ENCODE measurements at regions not wholly inside any gene's neighbourhood (a gene's known extent, or its start where the extent isn't known, plus 50 kb on each side); places are given as distances from the start of the nearest gene placed in this dataset.

DNA sequence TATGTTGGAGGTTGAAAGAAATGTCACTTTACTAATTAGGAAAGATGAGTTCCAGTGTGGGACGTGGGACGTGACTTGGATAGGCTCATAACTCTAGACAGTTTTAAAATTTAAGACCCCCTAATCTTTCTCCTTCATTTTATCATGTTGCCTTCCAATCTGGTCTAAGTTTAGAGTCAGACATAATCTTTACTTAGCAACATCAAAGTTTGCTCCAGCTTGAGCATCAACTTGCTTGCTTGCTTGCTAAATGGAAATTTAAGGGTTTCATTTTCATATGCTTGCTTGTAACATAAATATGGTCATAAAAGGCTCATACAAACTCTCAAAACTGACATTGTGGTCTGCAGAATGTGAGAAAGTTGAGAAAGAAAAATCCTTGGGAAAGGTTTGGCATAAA lies 428.9 kb downstream of the EPHA4 start:
- CTCF ChIA-PET: no interaction called here
- H3K4me2 ChIP-seq (ENCODE audit: low read length): no peak overlapping the region
- no TSS peak for BruUV-seq (replicated peaks)
- ATAC-seq (no peak), DNase-seq (no peak)
- no peaks in the 10 kb centered on the region for H3F3A ChIP-seq (ENCODE audit: low read length, unreplicated experiment)
- H3K79me2 ChIP-seq (ENCODE audit: low read length): no peaks in the 10 kb centered on the region
- H3K27ac ChIP-seq (ENCODE audit: low read length): no peak overlapping the region
- no peaks in the 10 kb centered on the region for H3K4me1 ChIP-seq (ENCODE audit: insufficient read depth, low read length)
- no peaks in the 10 kb centered on the region for H3K9me3 ChIP-seq (ENCODE audit: low read length)
- H2AFZ ChIP-seq (ENCODE audit: low read length): no peak overlapping the region
- intact Hi-C loops (cut with micrococcal nuclease): no loop called here
- H3K36me3 ChIP-seq (ENCODE audit: low read depth, low read length): no peaks in the 10 kb centered on the region
- TF ChIP-seq EZH2 (IDR thresholded peaks at IDR 0.05; ENCODE audit: low read length, unreplicated experiment) (no peak), EZH2phosphoT487 (IDR thresholded peaks at IDR 0.05; ENCODE audit: borderline replicate concordance, low read length) (no peak)
- TF ChIP-seq, protein P1, sequence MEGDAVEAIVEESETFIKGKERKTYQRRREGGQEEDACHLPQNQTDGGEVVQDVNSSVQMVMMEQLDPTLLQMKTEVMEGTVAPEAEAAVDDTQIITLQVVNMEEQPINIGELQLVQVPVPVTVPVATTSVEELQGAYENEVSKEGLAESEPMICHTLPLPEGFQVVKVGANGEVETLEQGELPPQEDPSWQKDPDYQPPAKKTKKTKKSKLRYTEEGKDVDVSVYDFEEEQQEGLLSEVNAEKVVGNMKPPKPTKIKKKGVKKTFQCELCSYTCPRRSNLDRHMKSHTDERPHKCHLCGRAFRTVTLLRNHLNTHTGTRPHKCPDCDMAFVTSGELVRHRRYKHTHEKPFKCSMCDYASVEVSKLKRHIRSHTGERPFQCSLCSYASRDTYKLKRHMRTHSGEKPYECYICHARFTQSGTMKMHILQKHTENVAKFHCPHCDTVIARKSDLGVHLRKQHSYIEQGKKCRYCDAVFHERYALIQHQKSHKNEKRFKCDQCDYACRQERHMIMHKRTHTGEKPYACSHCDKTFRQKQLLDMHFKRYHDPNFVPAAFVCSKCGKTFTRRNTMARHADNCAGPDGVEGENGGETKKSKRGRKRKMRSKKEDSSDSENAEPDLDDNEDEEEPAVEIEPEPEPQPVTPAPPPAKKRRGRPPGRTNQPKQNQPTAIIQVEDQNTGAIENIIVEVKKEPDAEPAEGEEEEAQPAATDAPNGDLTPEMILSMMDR (conservative IDR thresholded peaks at IDR 0.05; ENCODE audit: low read depth, low read length): no peak
- no peak overlapping the region for H3K9ac ChIP-seq (ENCODE audit: low read length)
- H3K4me3 ChIP-seq (ENCODE audit: low read length): no peak overlapping the region
- no peaks in the 10 kb centered on the region for H3K9me2 ChIP-seq (replicated peaks; ENCODE audit: low read length)
- no peaks in the 10 kb centered on the region for H3K27me3 ChIP-seq (ENCODE audit: low read length)
- H4K20me1 ChIP-seq (ENCODE audit: low read length): no peaks in the 10 kb centered on the region
- POLR2A ChIA-PET (ENCODE audit: unreplicated experiment): no interaction called here

DNA sequence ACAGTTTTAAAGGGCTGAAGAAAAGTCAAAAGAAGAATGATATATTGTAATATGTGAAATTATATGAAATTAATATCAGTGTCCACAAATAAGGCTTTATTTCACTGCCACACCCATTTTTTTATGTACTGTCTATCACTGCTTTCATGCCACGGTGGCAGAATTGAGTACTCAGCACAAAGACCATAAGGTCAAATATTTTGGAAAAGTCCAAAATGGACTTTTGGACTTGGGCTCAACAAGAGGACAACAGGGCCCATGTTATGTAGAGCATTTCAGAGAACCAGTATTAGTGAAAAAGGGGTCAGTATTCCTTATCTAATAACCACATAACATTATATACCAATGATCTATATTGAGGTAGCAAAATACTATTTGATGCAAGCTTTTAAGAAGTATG lies 427.2 kb downstream of the EPHA4 start:
- no peaks in the 10 kb centered on the region for H3K9me2 ChIP-seq (replicated peaks; ENCODE audit: low read length)
- H3K9me3 ChIP-seq (ENCODE audit: low read length): no peaks in the 10 kb centered on the region
- TF ChIP-seq EZH2phosphoT487 (IDR thresholded peaks at IDR 0.05; ENCODE audit: borderline replicate concordance, low read length): no peak
- no peak for TF ChIP-seq EZH2 (IDR thresholded peaks at IDR 0.05; ENCODE audit: low read length, unreplicated experiment)
- TF ChIP-seq, protein P1 (conservative IDR thresholded peaks at IDR 0.05; ENCODE audit: low read depth, low read length): no peak
- no peak overlapping the region for H3K27ac ChIP-seq (ENCODE audit: low read length)
- H3K27me3 ChIP-seq (ENCODE audit: low read length): no peaks in the 10 kb centered on the region
- no TSS peak for BruUV-seq (replicated peaks)
- CTCF ChIA-PET: no interaction called here
- ATAC-seq: no peak
- no peak overlapping the region for H2AFZ ChIP-seq (ENCODE audit: low read length)
- no peaks in the 10 kb centered on the region for H3K36me3 ChIP-seq (ENCODE audit: low read depth, low read length)
- no peak overlapping the region for H3K4me2 ChIP-seq (ENCODE audit: low read length)
- no peak for DNase-seq
- intact Hi-C loops (cut with micrococcal nuclease): no loop called here
- POLR2A ChIA-PET (ENCODE audit: unreplicated experiment): no interaction called here
- H4K20me1 ChIP-seq (ENCODE audit: low read length): no peaks in the 10 kb centered on the region
- no peaks in the 10 kb centered on the region for H3K79me2 ChIP-seq (ENCODE audit: low read length)
- no peaks in the 10 kb centered on the region for H3K4me1 ChIP-seq (ENCODE audit: insufficient read depth, low read length)
- H3K4me3 ChIP-seq (ENCODE audit: low read length): no peak overlapping the region
- no peak overlapping the region for H3K9ac ChIP-seq (ENCODE audit: low read length)
- no peaks in the 10 kb centered on the region for H3F3A ChIP-seq (ENCODE audit: low read length, unreplicated experiment)

DNA sequence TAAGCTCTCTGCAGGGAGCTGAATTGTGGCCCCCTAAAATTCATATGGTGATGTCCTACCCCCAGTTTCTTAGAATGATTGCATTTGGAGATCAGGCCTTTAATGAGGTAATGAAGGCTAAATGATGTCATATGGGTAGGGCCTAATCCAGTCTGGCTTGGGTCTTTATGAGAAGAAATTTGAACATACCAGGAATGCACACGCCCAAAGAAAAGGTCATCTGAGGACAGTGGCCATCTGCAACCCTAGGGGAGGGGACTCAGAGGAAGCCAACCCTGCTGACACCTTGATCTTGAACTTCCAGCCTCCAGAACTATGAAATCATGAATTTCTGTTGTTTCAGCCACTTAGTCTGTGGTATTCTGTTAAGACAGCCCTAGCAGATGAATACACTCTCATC lies 426.7 kb downstream of the EPHA4 start:
- BruUV-seq (replicated peaks): no TSS peak
- H3K4me2 ChIP-seq (ENCODE audit: low read length): no peak overlapping the region
- no peaks in the 10 kb centered on the region for H3K4me1 ChIP-seq (ENCODE audit: insufficient read depth, low read length)
- H3K36me3 ChIP-seq (ENCODE audit: low read depth, low read length): no peaks in the 10 kb centered on the region
- TF ChIP-seq, protein P1 (conservative IDR thresholded peaks at IDR 0.05; ENCODE audit: low read depth, low read length): no peak
- no peak for TF ChIP-seq EZH2 (IDR thresholded peaks at IDR 0.05; ENCODE audit: low read length, unreplicated experiment)
- no peak for TF ChIP-seq EZH2phosphoT487 (IDR thresholded peaks at IDR 0.05; ENCODE audit: borderline replicate concordance, low read length)
- H2AFZ ChIP-seq (ENCODE audit: low read length): no peak overlapping the region
- no peaks in the 10 kb centered on the region for H3F3A ChIP-seq (ENCODE audit: low read length, unreplicated experiment)
- H3K9me2 ChIP-seq (replicated peaks; ENCODE audit: low read length): no peaks in the 10 kb centered on the region
- H3K9ac ChIP-seq (ENCODE audit: low read length): no peak overlapping the region
- H4K20me1 ChIP-seq (ENCODE audit: low read length): no peaks in the 10 kb centered on the region
- DNase-seq (no peak), ATAC-seq (no peak)
- H3K27ac ChIP-seq (ENCODE audit: low read length): no peak overlapping the region
- H3K79me2 ChIP-seq (ENCODE audit: low read length): no peaks in the 10 kb centered on the region
- H3K27me3 ChIP-seq (ENCODE audit: low read length): no peaks in the 10 kb centered on the region
- no peak overlapping the region for H3K4me3 ChIP-seq (ENCODE audit: low read length)
- ChIA-PET CTCF (no interaction called here), POLR2A (ENCODE audit: unreplicated experiment) (no interaction called here)
- H3K9me3 ChIP-seq (ENCODE audit: low read length): no peaks in the 10 kb centered on the region
- intact Hi-C loops (cut with micrococcal nuclease): no loop called here
